ENCODE measurements at regions not wholly inside any gene's neighbourhood (a gene's known extent, or its start where the extent isn't known, plus 50 kb on each side); places are given as distances from the start of the nearest gene placed in this dataset.

GRCh38 chr6:137434640-137435039 is 59.6 kb downstream of the OLIG3 start:
- Histone ChIP-seq H3K27me3 (ENCODE audit: control insufficient read depth, insufficient read depth, low read length) (peaks cover 1% of the 10 kb centered on the region; the same call in 1 of the 2 replicates), H3K36me3 (ENCODE audit: control insufficient read depth, insufficient read depth, low read length) (no peaks in the 10 kb centered on the region), H3K4me3 (ENCODE audit: low read depth, low read length) (no peak overlapping the region)
- DNase-seq (ENCODE audit: low read depth): no peak
- ChIA-PET POLR2A (no interaction called here), CTCF (no interaction called here)
- TF ChIP-seq CTCF (IDR thresholded peaks at IDR 0.05; ENCODE audit: insufficient read depth, low read depth, low read length): no peak

GRCh38 chr6:137432054-137432611 is 62.1 kb downstream of the OLIG3 start:
- ChIA-PET CTCF (interaction anchor here (0.8 kb wide), 2 partner anchors 15 to 17 kb away, joined by 3 read pairs; no protein-coding TSS in a partner anchor), POLR2A (no interaction called here)
- H3K27me3 ChIP-seq (ENCODE audit: control insufficient read depth, insufficient read depth, low read length): peaks cover 1% of the 10 kb centered on the region; the same call in 1 of the 2 replicates
- no peaks in the 10 kb centered on the region for H3K36me3 ChIP-seq (ENCODE audit: control insufficient read depth, insufficient read depth, low read length)
- H3K4me3 ChIP-seq (ENCODE audit: low read depth, low read length): no peak overlapping the region
- no peak for TF ChIP-seq CTCF (IDR thresholded peaks at IDR 0.05; ENCODE audit: insufficient read depth, low read depth, low read length)
- DNase-seq (ENCODE audit: low read depth): no peak

GRCh38 chr6:137430954-137431353 is 63.2 kb downstream of the OLIG3 start:
- ChIA-PET CTCF (no interaction called here), POLR2A (no interaction called here)
- no peak for DNase-seq (ENCODE audit: low read depth)
- Histone ChIP-seq H3K27me3 (ENCODE audit: control insufficient read depth, insufficient read depth, low read length) (peaks cover 1% of the 10 kb centered on the region; the same call in 1 of the 2 replicates), H3K4me3 (ENCODE audit: low read depth, low read length) (no peak overlapping the region), H3K36me3 (ENCODE audit: control insufficient read depth, insufficient read depth, low read length) (no peaks in the 10 kb centered on the region)
- no peak for TF ChIP-seq CTCF (IDR thresholded peaks at IDR 0.05; ENCODE audit: insufficient read depth, low read depth, low read length)

GRCh38 chr6:137427656-137428290 is 66.4 kb downstream of the OLIG3 start:
- Histone ChIP-seq H3K27me3 (ENCODE audit: control insufficient read depth, insufficient read depth, low read length) (peaks cover 1% of the 10 kb centered on the region; the same call in 1 of the 2 replicates), H3K4me3 (ENCODE audit: low read depth, low read length) (no peak overlapping the region), H3K36me3 (ENCODE audit: control insufficient read depth, insufficient read depth, low read length) (no peaks in the 10 kb centered on the region)
- ChIA-PET POLR2A (no interaction called here), CTCF (interaction anchor here (1.2 kb wide), 1 partner anchor 13 kb away, joined by 4 read pairs; no protein-coding TSS in a partner anchor)
- DNase-seq (ENCODE audit: low read depth): no peak
- TF ChIP-seq CTCF (IDR thresholded peaks at IDR 0.05; ENCODE audit: insufficient read depth, low read depth, low read length): no peak

DNA sequence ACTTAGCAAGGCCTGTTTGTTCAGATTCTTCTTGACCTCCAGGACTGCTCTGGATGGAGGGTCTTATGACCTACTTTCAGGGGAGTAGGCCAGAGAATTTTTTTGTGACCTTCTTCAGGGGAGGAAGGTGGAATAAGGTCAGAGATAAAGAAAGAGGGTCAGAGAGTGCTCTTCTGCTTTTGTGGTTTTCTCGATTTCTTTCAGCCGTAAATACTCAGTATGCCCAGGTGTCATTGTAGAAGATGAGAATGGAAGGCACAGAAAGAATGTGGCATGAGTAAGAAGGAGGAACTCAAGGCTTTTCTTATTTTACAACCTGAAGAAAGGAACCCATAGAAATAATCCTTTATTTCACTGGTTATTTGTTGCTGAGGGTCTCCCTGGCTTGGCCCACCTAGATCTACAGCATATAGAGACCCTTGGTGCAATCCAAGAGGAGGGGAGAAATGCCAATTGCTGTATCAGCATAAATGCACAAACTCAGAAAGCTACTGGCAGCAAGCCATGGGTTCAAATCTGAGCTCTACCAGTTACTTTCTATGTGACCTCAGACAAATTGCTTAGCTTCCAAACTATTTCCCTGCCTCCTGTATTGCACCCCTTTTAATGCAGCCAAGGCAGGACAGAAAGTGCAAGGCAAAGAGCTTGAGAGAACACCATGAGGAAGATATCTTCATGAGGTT is 68.0 kb downstream of the OLIG3 start:
- Histone ChIP-seq H3K27me3 (ENCODE audit: control insufficient read depth, insufficient read depth, low read length) (no peaks in the 10 kb centered on the region; the same call in 1 of the 2 replicates), H3K4me3 (ENCODE audit: low read depth, low read length) (no peak overlapping the region), H3K36me3 (ENCODE audit: control insufficient read depth, insufficient read depth, low read length) (no peaks in the 10 kb centered on the region)
- ChIA-PET CTCF (interaction anchor here (1.2 kb wide), 1 partner anchor 11 kb away, joined by 4 read pairs; no protein-coding TSS in a partner anchor), POLR2A (no interaction called here)
- TF ChIP-seq CTCF (IDR thresholded peaks at IDR 0.05; ENCODE audit: insufficient read depth, low read depth, low read length): no peak
- DNase-seq (ENCODE audit: low read depth): no peak

Measured in BJ (cell line).